Gastrocnemius medialis (tissue), 4 donors: ENCODE measurements at regions not wholly inside any gene's neighbourhood (a gene's known extent, or its start where the extent isn't known, plus 50 kb on each side); places are given as distances from the start of the nearest gene placed in this dataset.

Source experiments
- ATAC-seq, 2 donors: fragments of 150-250 bp; one replicate each; pipeline ENCODE4 v1.9.1; 2016
- DNase-seq, 2 donors: peaks; one replicate each; pipeline ENCODE4 v3.0.0-alpha.2; 2019
- H3K27ac ChIP-seq, 4 donors: fragments of 200-600 bp; sonication (generic); 1 replicate in 1 of 4; 2 replicates in 3 of 4; pipeline ENCODE4 v1.5.1; 2016 to 2018; ENCODE audit warnings: mild to moderate bottlenecking in 2 of 4, moderate library complexity in 1 of 4
- H3K27me3 ChIP-seq, 3 donors: fragments of 200-600 bp; sonication (generic) in 2 of 3; 1 replicate in 1 of 3; 2 replicates in 2 of 3; pipeline versions ENCODE4 v1.5.1 to v1.6.0; 2016 to 2019; ENCODE audit warnings: mild to moderate bottlenecking in 1 of 3, moderate library complexity in 1 of 3
- H3K36me3 ChIP-seq, 2 donors: fragments of 200-600 bp; sonication (generic) in 1 of 2; one replicate each; pipeline ENCODE4 v1.5.1; 2017 to 2018
- H3K4me1 ChIP-seq, 2 donors: fragments of 200-600 bp; sonication (generic) in 1 of 2; one replicate each; pipeline ENCODE4 v1.5.1; 2016 to 2017; ENCODE audit warnings: mild to moderate bottlenecking in 2 of 2
- H3K4me3 ChIP-seq, 4 donors: fragments of 200-600 bp; sonication (generic) in 3 of 4; 1 replicate in 1 of 4; 2 replicates in 3 of 4; pipeline ENCODE4 v1.5.1; 2016 to 2019; ENCODE audit warnings: mild to moderate bottlenecking in 2 of 4
- H3K9me3 ChIP-seq, 3 donors: fragments of 200-600 bp; sonication (generic) in 2 of 3; 1 replicate in 1 of 3; 2 replicates in 2 of 3; pipeline ENCODE4 v1.5.1; 2016 to 2019
- POLR2A ChIP-seq, 2 donors: fragments of 450-650 bp; IDR thresholded peaks; one replicate each; pipeline ENCODE4 v1.6.1; 2017; ENCODE audit warnings: antibody characterized with exemption in 2 of 2, mild to moderate bottlenecking in 2 of 2, moderate library complexity in 2 of 2
- in situ Hi-C, 4 donors: fragments of 200-750 bp; cut with MboI; loops; one replicate each; pipeline versions ENCODE4 v1.15.0 to v1.8.0; 2017; ENCODE audit warnings: low sequenced_read_pairs in 4 of 4
- intact Hi-C: fragments of 100-400 bp; cut with DNase I; formaldehyde crosslinking; loops from one replicate; pipeline ENCODE4 v1.15.1; 2023; ENCODE audit warnings: low total_unique reads
- TF ChIP-seq, protein P1 (sequence below), 5 experiments: fragments of 450-650 bp in 3 of 5; fragments of 200-600 bp in 2 of 5; sonication (generic) in 2 of 5; IDR thresholded peaks in 4 of 5; conservative IDR thresholded peaks in 1 of 5; 1 replicate in 4 of 5; 2 replicates in 1 of 5; pipeline ENCODE4 v1.5.1; 2016 to 2019; ENCODE audit warnings: antibody characterized with exemption in 5 of 5, mild to moderate bottlenecking in 3 of 5, moderate library complexity in 3 of 5

DNA sequence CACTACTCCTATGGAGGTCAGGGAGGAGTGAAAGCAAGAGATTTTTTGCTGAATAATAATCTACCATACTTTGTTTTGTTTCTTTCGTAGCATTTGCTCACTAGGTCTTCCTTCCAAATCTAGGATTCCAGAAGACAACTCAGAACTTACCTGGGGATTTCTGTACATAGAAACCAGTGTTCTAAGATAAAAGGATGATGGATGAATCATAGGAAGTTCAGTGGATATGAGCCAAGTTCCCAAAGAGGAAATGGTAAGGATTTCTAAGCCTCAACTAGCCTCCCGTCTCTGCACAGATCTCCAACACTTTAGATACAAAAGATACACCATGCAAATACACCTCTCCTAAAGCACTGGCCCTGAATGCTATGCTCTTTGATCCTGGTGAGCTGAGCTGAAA, 283.9 kb downstream of the TAFA4 start:
- no peak overlapping the region for H3K4me3 ChIP-seq
- no peaks in the 10 kb centered on the region for H3K4me1 ChIP-seq
- H3K9me3 ChIP-seq = no peaks in the 10 kb centered on the region
- in situ Hi-C loops (no loop called here), intact Hi-C loops (no loop called here)
- TF ChIP-seq POLR2A (IDR thresholded peaks at IDR 0.05) = no peak
- TF ChIP-seq, protein P1, sequence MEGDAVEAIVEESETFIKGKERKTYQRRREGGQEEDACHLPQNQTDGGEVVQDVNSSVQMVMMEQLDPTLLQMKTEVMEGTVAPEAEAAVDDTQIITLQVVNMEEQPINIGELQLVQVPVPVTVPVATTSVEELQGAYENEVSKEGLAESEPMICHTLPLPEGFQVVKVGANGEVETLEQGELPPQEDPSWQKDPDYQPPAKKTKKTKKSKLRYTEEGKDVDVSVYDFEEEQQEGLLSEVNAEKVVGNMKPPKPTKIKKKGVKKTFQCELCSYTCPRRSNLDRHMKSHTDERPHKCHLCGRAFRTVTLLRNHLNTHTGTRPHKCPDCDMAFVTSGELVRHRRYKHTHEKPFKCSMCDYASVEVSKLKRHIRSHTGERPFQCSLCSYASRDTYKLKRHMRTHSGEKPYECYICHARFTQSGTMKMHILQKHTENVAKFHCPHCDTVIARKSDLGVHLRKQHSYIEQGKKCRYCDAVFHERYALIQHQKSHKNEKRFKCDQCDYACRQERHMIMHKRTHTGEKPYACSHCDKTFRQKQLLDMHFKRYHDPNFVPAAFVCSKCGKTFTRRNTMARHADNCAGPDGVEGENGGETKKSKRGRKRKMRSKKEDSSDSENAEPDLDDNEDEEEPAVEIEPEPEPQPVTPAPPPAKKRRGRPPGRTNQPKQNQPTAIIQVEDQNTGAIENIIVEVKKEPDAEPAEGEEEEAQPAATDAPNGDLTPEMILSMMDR (IDR thresholded peaks at IDR 0.05 in 4 of 5, conservative IDR thresholded peaks at IDR 0.05 in 1 of 5) = no peak
- no peak overlapping the region for H3K27ac ChIP-seq
- no peak for ATAC-seq
- H3K27me3 ChIP-seq = no peaks in the 10 kb centered on the region
- no peaks in the 10 kb centered on the region for H3K36me3 ChIP-seq
- DNase-seq = no peak

DNA sequence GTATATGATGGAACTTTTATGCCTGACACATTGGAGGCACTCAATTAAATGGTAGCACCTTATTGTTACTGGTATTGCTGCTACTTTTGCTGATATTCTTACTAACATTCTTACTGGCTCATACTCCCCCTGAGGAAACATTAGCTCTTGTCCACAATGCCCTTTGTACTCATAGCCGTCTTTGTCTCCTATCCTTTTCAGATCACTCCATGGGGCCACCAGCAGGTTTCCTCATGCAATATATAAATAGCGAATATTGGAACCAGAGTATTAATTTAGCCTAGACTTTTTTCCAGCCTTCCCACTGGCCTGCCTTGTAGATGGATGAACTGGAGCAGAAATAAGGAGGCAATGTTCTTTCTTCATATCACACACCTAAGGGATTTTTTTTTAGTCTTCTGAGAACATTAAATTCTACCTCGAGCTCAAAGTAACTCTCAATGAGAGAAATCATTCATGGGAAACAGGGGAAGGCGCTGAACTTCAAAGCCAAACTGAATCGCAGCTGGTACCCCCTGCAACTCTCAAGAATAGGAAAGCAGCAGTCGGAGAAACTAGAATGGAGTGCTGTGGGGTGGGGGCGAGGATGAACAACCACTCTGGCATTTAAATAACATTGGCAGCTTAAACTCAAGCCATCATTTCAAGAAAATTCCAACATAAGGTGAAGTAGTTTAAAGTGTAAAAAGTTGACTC, 300.3 kb downstream of the TAFA4 start:
- intact Hi-C loops = no loop called here
- H3K27me3 ChIP-seq = no peaks in the 10 kb centered on the region
- ATAC-seq (no peak), DNase-seq (no peak)
- H3K36me3 ChIP-seq = no peaks in the 10 kb centered on the region
- in situ Hi-C loops = no loop called here
- TF ChIP-seq, protein P1 (IDR thresholded peaks at IDR 0.05 in 4 of 5, conservative IDR thresholded peaks at IDR 0.05 in 1 of 5) = no peak
- no peak for TF ChIP-seq POLR2A (IDR thresholded peaks at IDR 0.05)
- no peak overlapping the region for H3K4me3 ChIP-seq
- H3K27ac ChIP-seq = no peak overlapping the region
- no peaks in the 10 kb centered on the region for H3K9me3 ChIP-seq
- H3K4me1 ChIP-seq = no peaks in the 10 kb centered on the region

DNA sequence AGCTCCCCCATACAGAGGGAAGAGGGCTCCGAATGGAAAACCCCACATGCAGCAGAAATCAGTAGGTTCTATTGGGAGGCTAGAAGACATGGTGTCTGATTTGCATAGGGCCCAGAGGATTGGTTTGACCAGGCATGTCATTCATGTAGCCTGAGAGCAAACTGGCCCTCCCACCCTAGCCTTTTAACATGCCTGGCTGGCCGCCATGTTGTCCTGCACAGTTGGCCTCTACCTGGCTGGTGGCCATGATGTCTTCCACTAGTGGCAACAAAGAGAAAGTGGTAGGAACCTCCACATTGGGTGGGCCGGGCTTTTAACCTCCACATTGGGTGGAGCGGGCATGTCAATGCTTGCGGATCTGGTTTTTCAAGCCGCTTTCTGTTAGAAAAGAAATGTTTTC, 312.1 kb downstream of the TAFA4 start:
- Histone ChIP-seq H3K27ac (no peak overlapping the region), H3K36me3 (no peaks in the 10 kb centered on the region), H3K4me3 (no peak overlapping the region), H3K9me3 (no peaks in the 10 kb centered on the region), H3K4me1 (no peaks in the 10 kb centered on the region), H3K27me3 (no peaks in the 10 kb centered on the region)
- no peak for DNase-seq
- no peak for ATAC-seq
- no peak for TF ChIP-seq POLR2A (IDR thresholded peaks at IDR 0.05)
- TF ChIP-seq, protein P1 (IDR thresholded peaks at IDR 0.05 in 4 of 5, conservative IDR thresholded peaks at IDR 0.05 in 1 of 5) = no peak
- intact Hi-C loops (no loop called here), in situ Hi-C loops (no loop called here)

DNA sequence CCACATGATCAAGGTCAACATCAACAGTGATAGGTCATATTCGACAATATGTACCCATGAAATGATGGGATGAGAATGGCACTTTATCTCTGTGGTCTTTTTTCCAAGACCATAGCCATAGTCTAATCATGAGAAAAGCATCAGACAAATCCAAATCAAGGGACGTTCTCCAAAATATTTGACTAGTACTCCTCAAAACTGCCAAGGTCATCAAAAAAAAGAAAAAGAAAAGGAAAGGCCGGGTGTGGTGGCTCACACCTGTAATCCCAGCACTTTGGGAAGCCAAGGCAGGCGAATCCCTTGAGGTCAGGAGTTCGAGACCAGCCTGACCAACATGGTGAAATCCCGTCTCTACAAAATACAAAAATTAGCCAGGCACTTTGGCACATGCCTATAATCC, 318.3 kb downstream of the TAFA4 start:
- Histone ChIP-seq H3K9me3 (no peaks in the 10 kb centered on the region), H3K4me3 (no peak overlapping the region)
- in situ Hi-C loops = no loop called here

More for the DNA sequence above, 318.3 kb downstream of the TAFA4 start:
- intact Hi-C loops = no loop called here
- Histone ChIP-seq H3K27me3 (no peaks in the 10 kb centered on the region), H3K4me1 (no peaks in the 10 kb centered on the region), H3K27ac (no peak overlapping the region), H3K36me3 (no peaks in the 10 kb centered on the region)
- ATAC-seq (no peak), DNase-seq (no peak)
- no peak for TF ChIP-seq POLR2A (IDR thresholded peaks at IDR 0.05)
- TF ChIP-seq, protein P1 (IDR thresholded peaks at IDR 0.05 in 4 of 5, conservative IDR thresholded peaks at IDR 0.05 in 1 of 5) = no peak
